ENCODE measurements at regions not wholly inside any gene's neighbourhood (a gene's known extent, or its start where the extent isn't known, plus 50 kb on each side); places are given as distances from the start of the nearest gene placed in this dataset.

DNA sequence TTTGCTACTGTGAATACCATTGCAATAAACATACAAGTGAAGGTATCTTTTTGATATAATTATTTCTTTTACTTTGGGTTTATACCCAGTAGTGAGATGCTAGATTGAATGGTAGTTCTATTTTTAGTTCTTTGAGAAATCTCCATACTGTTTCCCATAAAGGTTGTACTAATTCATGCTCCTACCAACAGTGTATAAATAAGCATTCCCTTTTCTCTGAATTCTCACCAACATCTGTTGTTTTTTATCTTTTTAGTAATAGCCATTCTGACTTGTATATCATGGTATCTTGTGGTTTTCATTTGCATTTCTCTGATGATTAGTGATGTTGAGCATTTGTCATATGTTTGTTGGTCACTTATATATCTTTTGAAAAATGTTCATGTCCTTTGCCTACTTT is 183.6 kb upstream of the LRFN2 start:
- in situ Hi-C loops (cut with MboI) = no loop called here
- Histone ChIP-seq H3K9me1 (ENCODE audit: control insufficient read depth, insufficient read depth, low read length) (no peaks in the 10 kb centered on the region), H3K4me3 (no peak overlapping the region), H3K4me2 (ENCODE audit: insufficient read depth, low read length) (no peak overlapping the region), H2AFZ (ENCODE audit: low read depth, low read length) (no peak overlapping the region), H3K9ac (ENCODE audit: insufficient read depth in 1 of 2, low read depth in 2 of 2, low read length in 2 of 2) (no peak overlapping the region), H3K4me1 (replicated peaks in 1 of 2; ENCODE audit: control insufficient read depth in 2 of 2, insufficient read depth in 2 of 2, low read length in 2 of 2) (no peaks in the 10 kb centered on the region), H3K36me3 (ENCODE audit: control insufficient read depth, insufficient read depth, low read length) (no peaks in the 10 kb centered on the region), H3K9me3 (replicated peaks; ENCODE audit: control insufficient read depth, insufficient read depth, low read depth, low read length) (no peaks in the 10 kb centered on the region), H3K79me2 (ENCODE audit: control insufficient read depth, insufficient read depth, low read length) (no peaks in the 10 kb centered on the region), H3K27ac (ENCODE audit: extremely low read depth, low read depth, low read length) (no peak overlapping the region), H3K27me3 (ENCODE audit: control insufficient read depth in 2 of 2, insufficient read depth in 2 of 2, low read length in 2 of 2) (peaks cover 0 to 3% of the 10 kb centered on the region in 2 experiments; a peak in 2 of 5 replicates), H4K20me1 (replicated peaks; ENCODE audit: control insufficient read depth, insufficient read depth, low read length) (no peaks in the 10 kb centered on the region; the same call in 1 of the 2 replicates)
- FAIRE-seq = no peak
- ChIA-PET POLR2A (no interaction called here), CTCF (ENCODE audit: low intra/inter-chr PET ratio) (no interaction called here)
- ATAC-seq = no peak
- intact Hi-C loops (cut with micrococcal nuclease) = no loop called here
- no TSS peak for BruUV-seq (replicated peaks)
- TF ChIP-seq LCOR (CRISPR knock-in tag; IDR thresholded peaks at IDR 0.05) = no peak
- TF ChIP-seq MED1 (CRISPR knock-in tag; IDR thresholded peaks at IDR 0.05; ENCODE audit: borderline replicate concordance) = no peak
- TF ChIP-seq CBX8 (IDR thresholded peaks at IDR 0.05; ENCODE audit: borderline replicate concordance, extremely low read depth, low read depth, low read length, poor library complexity, severe bottlenecking) = no peak
- TF ChIP-seq POLR2B (IDR thresholded peaks at IDR 0.05; ENCODE audit: low read depth, partially characterized antibody) = no peak
- no peak for TF ChIP-seq KAT8 (IDR thresholded peaks at IDR 0.05; ENCODE audit: low read depth)
- no peak for TF ChIP-seq SAFB2 (IDR thresholded peaks at IDR 0.05; ENCODE audit: borderline replicate concordance, low read depth, low read length, severe bottlenecking)
- no peak for TF ChIP-seq TFAP4 (CRISPR knock-in tag; IDR thresholded peaks at IDR 0.05; ENCODE audit: borderline replicate concordance)
- TF ChIP-seq ARNT (IDR thresholded peaks at IDR 0.05) = no peak
- TF ChIP-seq ZNF707 (CRISPR knock-in tag; conservative IDR thresholded peaks at IDR 0.05) = no peak
- no peak for TF ChIP-seq ZNF384 (IDR thresholded peaks at IDR 0.05; ENCODE audit: low read depth, low read length)
- no peak for TF ChIP-seq ETV1 (tag; conservative IDR thresholded peaks at IDR 0.05; ENCODE audit: low read depth)
- TF ChIP-seq U2AF1 (optimal IDR thresholded peaks at IDR 0.05; ENCODE audit: low read depth, low read length) = no peak
- TF ChIP-seq BRD4 (IDR thresholded peaks at IDR 0.05) = no peak
- no peak for TF ChIP-seq ZKSCAN3 (CRISPR knock-in tag; IDR thresholded peaks at IDR 0.05)
- DNase-seq (ENCODE audit: extremely low read depth in 1 of 4, low spot score in 3 of 4) = no peak
